ENCODE measurements at regions not wholly inside any gene's neighbourhood (a gene's known extent, or its start where the extent isn't known, plus 50 kb on each side); places are given as distances from the start of the nearest gene placed in this dataset.

- no peaks in the 10 kb centered on the region for H3K27me3 ChIP-seq
- intact Hi-C loops (cut with DNase I) = no loop called here
- H3K9me3 ChIP-seq = no peaks in the 10 kb centered on the region
- TF ChIP-seq POLR2A (IDR thresholded peaks at IDR 0.05) (no peak), CTCF (IDR thresholded peaks at IDR 0.05) (no peak), EP300 (IDR thresholded peaks at IDR 0.05) (no peak)
- DNase-seq = no peak
- H3K4me1 ChIP-seq (ENCODE audit: insufficient read depth) = no peaks in the 10 kb centered on the region
- 0 to 3% (median 2%) methylated on average over 1 of the region's 1 CpG for WGBS, 3 donors
- H3K4me3 ChIP-seq = no peak overlapping the region
- no peaks in the 10 kb centered on the region for H3K36me3 ChIP-seq
- H3K27ac ChIP-seq = no peak overlapping the region
These were observed 213.3 kb downstream of the MZT1 start for GRCh38 chr13:72514146-72514545.

- no peak for TF ChIP-seq CTCF (IDR thresholded peaks at IDR 0.05)
- TF ChIP-seq EP300 (IDR thresholded peaks at IDR 0.05) = no peak
- TF ChIP-seq POLR2A (IDR thresholded peaks at IDR 0.05) = no peak
- Histone ChIP-seq H3K9me3 (no peaks in the 10 kb centered on the region), H3K36me3 (no peaks in the 10 kb centered on the region), H3K27me3 (no peaks in the 10 kb centered on the region), H3K27ac (no peak overlapping the region), H3K4me1 (ENCODE audit: insufficient read depth) (no peaks in the 10 kb centered on the region), H3K4me3 (no peak overlapping the region)
- no peak for DNase-seq
- intact Hi-C loops (cut with DNase I) = no loop called here
- 90 to 91% (median 91%) methylated on average over 7 of the region's 7 CpGs for WGBS, 3 donors
These were observed 219.0 kb downstream of the MZT1 start for GRCh38 chr13:72508392-72508791.

GRCh38 chr13:72507416-72508199 is 219.8 kb downstream of the MZT1 start:
- H3K9me3 ChIP-seq = no peaks in the 10 kb centered on the region
- DNase-seq = no peak
- H3K4me1 ChIP-seq (ENCODE audit: insufficient read depth) = no peaks in the 10 kb centered on the region
- H3K4me3 ChIP-seq = no peak overlapping the region
- intact Hi-C loops (cut with DNase I) = no loop called here
- no peak overlapping the region for H3K27ac ChIP-seq
- 26 to 45% (median 35%) methylated on average over 9 of the region's 9 CpGs for WGBS, 3 donors
- no peaks in the 10 kb centered on the region for H3K36me3 ChIP-seq
- no peaks in the 10 kb centered on the region for H3K27me3 ChIP-seq
- TF ChIP-seq EP300 (IDR thresholded peaks at IDR 0.05) (no peak), POLR2A (IDR thresholded peaks at IDR 0.05) (no peak), CTCF (IDR thresholded peaks at IDR 0.05) (no peak)

GRCh38 chr13:72506706-72507105 is 220.7 kb downstream of the MZT1 start:
- Histone ChIP-seq H3K4me3 (no peak overlapping the region), H3K27me3 (no peaks in the 10 kb centered on the region), H3K36me3 (no peaks in the 10 kb centered on the region), H3K4me1 (ENCODE audit: insufficient read depth) (no peaks in the 10 kb centered on the region), H3K9me3 (no peaks in the 10 kb centered on the region), H3K27ac (no peak overlapping the region)
- no peak for TF ChIP-seq CTCF (IDR thresholded peaks at IDR 0.05)
- no peak for TF ChIP-seq EP300 (IDR thresholded peaks at IDR 0.05)
- TF ChIP-seq POLR2A (IDR thresholded peaks at IDR 0.05) = no peak
- intact Hi-C loops (cut with DNase I) = no loop called here
- no peak for DNase-seq

Measured in ovary (tissue), 7 donors.